CD14-positive monocyte (primary cell): ENCODE measurements at regions not wholly inside any gene's neighbourhood (a gene's known extent, or its start where the extent isn't known, plus 50 kb on each side); places are given as distances from the start of the nearest gene placed in this dataset.
"Not testable (repeated sequence)": the region's sequence is repeated elsewhere in the genome, so short reads cannot be mapped to it uniquely, and the experiment has no call there.

ENCODE experiments used
- DNase-seq, 3 donors: peaks; one replicate each; pipeline ENCODE4 v3.0.0-alpha.2; 2011 to 2022
- H2AFZ ChIP-seq: 2 replicates; pipeline ENCODE4 v1.6.0; 2012; ENCODE audit warnings: mild to moderate bottlenecking, low read depth, low read length, inconsistent platforms; ENCODE audit not compliant: insufficient read depth, poor library complexity, severe bottlenecking
- H3K27ac ChIP-seq, 2 donors: 1 replicate in 1 of 2; 2 replicates in 1 of 2; pipeline ENCODE4 v1.5.1; 2012 to 2013; ENCODE audit warnings: low read length in 2 of 2, control low read depth in 1 of 2, inconsistent platforms in 1 of 2, low read depth in 1 of 2, mild to moderate bottlenecking in 1 of 2
- H3K27me3 ChIP-seq, 2 donors: one replicate each; pipeline versions ENCODE4 v1.6.0 to v1.6.1; 2011 to 2013; ENCODE audit warnings: low read length in 2 of 2; ENCODE audit not compliant: control insufficient read depth in 2 of 2, insufficient read depth in 2 of 2
- H3K36me3 ChIP-seq, 2 donors: replicated peaks in 1 of 2; 1 replicate in 1 of 2; 2 replicates in 1 of 2; pipeline versions ENCODE4 v1.5.1 to v1.6.1; 2012 to 2013; ENCODE audit warnings: low read length in 2 of 2, control low read depth in 1 of 2, inconsistent platforms in 1 of 2, mild to moderate bottlenecking in 1 of 2; ENCODE audit not compliant: insufficient read depth in 2 of 2, control insufficient read depth in 1 of 2
- H3K4me1 ChIP-seq, 2 donors: 1 replicate in 1 of 2; 2 replicates in 1 of 2; pipeline versions ENCODE4 v1.5.1 to v1.6.1; 2012 to 2013; ENCODE audit warnings: low read length in 2 of 2, control low read depth in 1 of 2, inconsistent platforms in 1 of 2, mild to moderate bottlenecking in 1 of 2, moderate library complexity in 1 of 2; ENCODE audit not compliant: insufficient read depth in 2 of 2, control insufficient read depth in 1 of 2
- H3K4me2 ChIP-seq: replicated peaks from 2 replicates; pipeline ENCODE3; 2012; ENCODE audit warnings: low read length, moderate library complexity, mild to moderate bottlenecking; ENCODE audit not compliant: poor library complexity, severe bottlenecking; ENCODE audit errors: extremely low read depth
- H3K4me3 ChIP-seq, 3 experiments: fragments of 200-600 bp in 1 of 3; sonication (generic) in 1 of 3; replicated peaks in 1 of 3; 1 replicate in 2 of 3; 2 replicates in 1 of 3; pipeline ENCODE4 v1.5.1; 2011 to 2013; ENCODE audit warnings: low read length in 3 of 3, mild to moderate bottlenecking in 3 of 3, control low read depth in 2 of 3, low read depth in 2 of 3, inconsistent platforms in 1 of 3, moderate library complexity in 1 of 3
- H3K79me2 ChIP-seq: 2 replicates; pipeline ENCODE4 v1.6.0; 2012; ENCODE audit warnings: mild to moderate bottlenecking, control low read depth, inconsistent platforms, low read length, moderate library complexity; ENCODE audit not compliant: insufficient read depth
- H3K9ac ChIP-seq: 2 replicates; pipeline ENCODE4 v1.6.0; 2017; ENCODE audit warnings: low read length, mild to moderate bottlenecking; ENCODE audit not compliant: insufficient read depth, poor library complexity, severe bottlenecking
- H3K9me3 ChIP-seq, 2 donors: replicated peaks in 1 of 2; 1 replicate in 1 of 2; 2 replicates in 1 of 2; pipeline versions ENCODE4 v1.5.1 to v1.6.1; 2012 to 2013; ENCODE audit warnings: low read length in 2 of 2, control low read depth in 1 of 2; ENCODE audit not compliant: control insufficient read depth in 1 of 2, insufficient read depth in 1 of 2
- H4K20me1 ChIP-seq: 2 replicates; pipeline ENCODE4 v1.6.0; 2012; ENCODE audit warnings: mild to moderate bottlenecking, low read length, control low read depth, moderate library complexity; ENCODE audit not compliant: insufficient read depth
- H3K27ac Mint-ChIP-seq, 7 donors: one replicate each; pipeline ENCODE4 v1.8.0; 2020; ENCODE audit warnings: mild to moderate bottlenecking in 7 of 7, mixed read lengths in 7 of 7, moderate library complexity in 6 of 7, inconsistent platforms in 2 of 7
- H3K27me3 Mint-ChIP-seq, 3 donors: one replicate each; pipeline ENCODE4 v1.8.0; 2021 to 2022; ENCODE audit warnings: low read depth in 3 of 3, mild to moderate bottlenecking in 3 of 3, mixed read lengths in 3 of 3, moderate library complexity in 3 of 3, inconsistent platforms in 1 of 3
- H3K36me3 Mint-ChIP-seq, 2 donors: one replicate each; pipeline ENCODE4 v1.8.0; 2020; ENCODE audit warnings: mixed read lengths in 2 of 2, inconsistent platforms in 1 of 2, mild to moderate bottlenecking in 1 of 2
- H3K4me1 Mint-ChIP-seq: one replicate; pipeline ENCODE4 v1.8.0; 2020; ENCODE audit warnings: mild to moderate bottlenecking, mixed read lengths
- H3K4me3 Mint-ChIP-seq, 2 donors: one replicate each; pipeline ENCODE4 v1.8.0; 2020; ENCODE audit warnings: mild to moderate bottlenecking in 2 of 2, mixed read lengths in 2 of 2, moderate library complexity in 1 of 2
- H3K9me3 Mint-ChIP-seq, 7 donors: one replicate each; pipeline ENCODE4 v1.8.0; 2020 to 2022; ENCODE audit warnings: mixed read lengths in 7 of 7, mild to moderate bottlenecking in 6 of 7, moderate library complexity in 6 of 7, inconsistent platforms in 2 of 7
- WGBS: methylation state at CpG from one replicate; pipeline ENCODE4 v1.1.5; 2013; ENCODE audit warnings: missing lambda C conversion rate; ENCODE audit not compliant: insufficient coverage; 5-methylcytosine and 5-hydroxymethylcytosine counted together
- intact Hi-C, 2 donors: fragments of 100-400 bp; cut with micrococcal nuclease; formaldehyde crosslinking; loops; one replicate each; pipeline versions ENCODE4 v1.15.0 to v1.15.1; 2023
- TF ChIP-seq, protein P1 (sequence below): fragments of 200-600 bp; IDR thresholded peaks from one replicate; pipeline ENCODE4 v1.8.0; 2022; ENCODE audit warnings: antibody characterized with exemption, mild to moderate bottlenecking

DNA sequence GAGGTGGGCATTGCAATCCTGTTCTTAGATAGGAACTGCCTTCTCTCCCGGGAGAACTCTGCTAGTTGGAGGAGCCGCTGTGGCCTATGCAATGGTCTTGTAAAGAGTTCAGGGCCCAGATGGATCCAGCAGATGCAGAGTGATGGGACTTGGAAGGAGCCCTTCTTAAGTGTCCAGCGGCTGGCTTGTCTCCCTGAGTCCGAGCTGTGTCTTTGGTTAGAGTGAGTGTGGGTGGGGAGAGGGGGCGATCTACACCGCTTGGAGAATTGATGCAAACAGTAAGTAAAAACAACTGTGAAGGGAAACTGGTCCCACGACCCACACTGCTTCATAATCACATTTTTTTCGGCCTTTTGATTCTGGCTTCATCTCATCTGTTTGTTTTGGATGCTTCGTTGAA lies 89.8 kb upstream of the CYRIA start:
- Histone ChIP-seq H3K4me3 (no peak overlapping the region), H3K27ac (no peak overlapping the region), H3K79me2 (no peaks in the 10 kb centered on the region), H3K9ac (no peak overlapping the region), H3K27me3 (no peaks in the 10 kb centered on the region), H3K4me1 (peaks cover 19 to 20% of the 10 kb centered on the region in 2 donors), H4K20me1 (no peaks in the 10 kb centered on the region), H3K36me3 (no peaks in the 10 kb centered on the region), H3K9me3 (no peaks in the 10 kb centered on the region), H3K4me2 (no peak overlapping the region), H2AFZ (no peak overlapping the region)
- TF ChIP-seq, protein P1, sequence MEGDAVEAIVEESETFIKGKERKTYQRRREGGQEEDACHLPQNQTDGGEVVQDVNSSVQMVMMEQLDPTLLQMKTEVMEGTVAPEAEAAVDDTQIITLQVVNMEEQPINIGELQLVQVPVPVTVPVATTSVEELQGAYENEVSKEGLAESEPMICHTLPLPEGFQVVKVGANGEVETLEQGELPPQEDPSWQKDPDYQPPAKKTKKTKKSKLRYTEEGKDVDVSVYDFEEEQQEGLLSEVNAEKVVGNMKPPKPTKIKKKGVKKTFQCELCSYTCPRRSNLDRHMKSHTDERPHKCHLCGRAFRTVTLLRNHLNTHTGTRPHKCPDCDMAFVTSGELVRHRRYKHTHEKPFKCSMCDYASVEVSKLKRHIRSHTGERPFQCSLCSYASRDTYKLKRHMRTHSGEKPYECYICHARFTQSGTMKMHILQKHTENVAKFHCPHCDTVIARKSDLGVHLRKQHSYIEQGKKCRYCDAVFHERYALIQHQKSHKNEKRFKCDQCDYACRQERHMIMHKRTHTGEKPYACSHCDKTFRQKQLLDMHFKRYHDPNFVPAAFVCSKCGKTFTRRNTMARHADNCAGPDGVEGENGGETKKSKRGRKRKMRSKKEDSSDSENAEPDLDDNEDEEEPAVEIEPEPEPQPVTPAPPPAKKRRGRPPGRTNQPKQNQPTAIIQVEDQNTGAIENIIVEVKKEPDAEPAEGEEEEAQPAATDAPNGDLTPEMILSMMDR, result no peak
- Mint-ChIP-seq H3K27me3 (no peaks in the 10 kb centered on the region), H3K36me3 (no peaks in the 10 kb centered on the region), H3K9me3 (no peaks in the 10 kb centered on the region), H3K4me3 (no peak overlapping the region), H3K27ac (peak overlapping the region in 1 of 7 donors; percentile 18), H3K4me1 (peaks cover 22% of the 10 kb centered on the region)
- 97% methylated on average over 5 of the region's 9 CpGs for WGBS
- intact Hi-C loops, result loop anchor here (5.0 to 10.0 kb wide), 5 partner anchors 143 to 228 kb away; no protein-coding TSS in a partner anchor
- no peak for DNase-seq

DNA sequence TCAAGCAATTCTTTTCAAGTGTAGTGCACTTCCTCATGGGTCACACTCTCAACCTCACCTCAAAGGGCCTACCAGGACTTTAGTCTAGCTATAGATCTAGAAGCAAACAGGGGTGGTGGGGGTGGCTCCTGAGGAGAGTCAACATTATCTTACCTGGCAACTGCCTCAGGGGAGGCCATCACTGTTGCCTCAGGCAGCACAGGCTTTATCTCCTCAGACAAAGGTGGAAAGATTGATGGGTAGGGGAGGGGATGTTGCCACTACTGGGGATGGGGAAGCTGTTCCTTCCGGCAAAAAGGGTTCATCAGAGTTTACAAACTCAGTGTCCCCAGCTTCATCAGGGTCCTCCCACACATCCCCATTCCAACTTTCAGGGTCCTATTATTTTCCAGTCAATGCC lies 87.4 kb upstream of the CYRIA start:
- H3K4me1 ChIP-seq, result peaks cover 10 to 12% of the 10 kb centered on the region in 2 donors
- not testable (repeated sequence) for H4K20me1 ChIP-seq, H3K4me3 ChIP-seq, H3K4me3 Mint-ChIP-seq, H2AFZ ChIP-seq, H3K79me2 ChIP-seq, DNase-seq, H3K27me3 ChIP-seq, H3K4me2 ChIP-seq, H3K27ac ChIP-seq, H3K36me3 ChIP-seq, H3K9me3 Mint-ChIP-seq, H3K9me3 ChIP-seq, H3K27me3 Mint-ChIP-seq, H3K9ac ChIP-seq, H3K36me3 Mint-ChIP-seq, H3K27ac Mint-ChIP-seq
- peaks cover 18% of the 10 kb centered on the region for H3K4me1 Mint-ChIP-seq
- no CpG with 5 or more reads among the region's 1 CpG for WGBS
- intact Hi-C loops, result loop anchor here in 1 of 2 donors (10.0 kb wide), 1 partner anchor 198 kb away; no protein-coding TSS in a partner anchor

DNA sequence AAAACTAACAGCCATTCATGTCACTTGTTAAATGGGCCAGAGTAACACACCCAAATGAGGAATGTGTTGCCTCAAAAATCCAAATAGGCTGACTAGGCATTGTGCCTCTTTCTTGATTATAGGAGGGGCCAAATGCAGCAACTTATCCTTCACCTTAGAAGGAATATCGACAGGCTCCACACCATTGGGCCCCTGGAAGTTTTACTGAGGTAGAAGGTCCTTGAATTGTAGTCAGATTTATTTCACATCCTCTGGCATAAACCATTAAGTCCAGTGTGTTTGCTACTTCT lies 85.2 kb upstream of the CYRIA start:
- H3K27ac ChIP-seq, H3K4me1 ChIP-seq, H4K20me1 ChIP-seq, H3K36me3 ChIP-seq, H3K9me3 Mint-ChIP-seq, H3K27me3 Mint-ChIP-seq, H3K4me2 ChIP-seq, H3K79me2 ChIP-seq, H3K4me3 Mint-ChIP-seq, H3K9ac ChIP-seq, H3K36me3 Mint-ChIP-seq, H2AFZ ChIP-seq, H3K27ac Mint-ChIP-seq, H3K27me3 ChIP-seq, H3K9me3 ChIP-seq, DNase-seq, H3K4me3 ChIP-seq: not testable (repeated sequence)
- intact Hi-C loops, result loop anchor here in 1 of 2 donors (10.0 kb wide), 1 partner anchor 196 kb away; no protein-coding TSS in a partner anchor
- H3K4me1 Mint-ChIP-seq, result peaks cover 13% of the 10 kb centered on the region
- no CpG with 5 or more reads among the region's 1 CpG for WGBS
